Posterior cingulate gyrus (tissue), 11 donors: ENCODE measurements at regions not wholly inside any gene's neighbourhood (a gene's known extent, or its start where the extent isn't known, plus 50 kb on each side); places are given as distances from the start of the nearest gene placed in this dataset.
"Not testable (repeated sequence)": the region's sequence is repeated elsewhere in the genome, so short reads cannot be mapped to it uniquely, and the experiment has no call there.

Experiments
- DNase-seq, 10 donors: peaks; one replicate each; pipeline versions ENCODE4 v3.0.0 to v3.0.0-alpha.2; 2020 to 2021; ENCODE audit warnings: mixed read lengths in 3 of 10
- intact Hi-C: fragments of 100-400 bp; cut with DNase I; formaldehyde crosslinking; loops from one replicate; pipeline ENCODE4 v1.15.1; 2023

DNA sequence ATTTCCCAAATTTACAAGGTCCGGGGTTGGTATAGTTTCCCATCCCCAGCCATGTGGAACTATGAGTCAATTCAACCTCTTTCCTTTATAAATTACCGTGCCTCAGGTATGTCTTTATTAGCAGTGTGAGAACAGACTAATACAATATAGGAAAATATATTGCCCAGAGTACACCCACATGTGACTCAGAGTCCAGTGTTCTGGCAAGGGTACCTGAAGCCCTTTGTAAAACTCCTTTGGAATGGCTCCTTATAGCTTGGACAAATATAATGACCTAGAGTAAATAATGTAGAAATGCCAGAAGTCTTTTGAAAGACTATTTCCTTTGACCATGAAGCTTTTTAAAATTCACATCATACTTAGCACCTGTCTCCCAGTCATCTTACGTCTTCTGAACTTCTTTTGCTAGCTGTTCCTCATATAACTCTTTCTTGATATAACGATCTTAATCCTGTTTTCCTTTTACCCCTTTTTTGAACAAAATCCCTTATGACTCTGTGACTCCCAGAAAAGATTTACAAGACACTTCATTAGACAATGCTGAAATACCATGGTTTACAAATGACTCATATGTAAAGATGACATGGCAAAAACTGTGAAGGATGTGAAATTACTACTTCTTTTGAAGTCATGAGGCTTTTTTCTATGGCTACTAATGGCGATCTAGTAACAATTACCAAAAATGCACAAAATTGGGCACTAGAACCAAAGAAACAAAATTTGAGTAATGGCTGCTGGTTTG lies 408.9 kb downstream of the NAP1L3 start:
- DNase-seq = no peak
- intact Hi-C loops = no loop called here

DNA sequence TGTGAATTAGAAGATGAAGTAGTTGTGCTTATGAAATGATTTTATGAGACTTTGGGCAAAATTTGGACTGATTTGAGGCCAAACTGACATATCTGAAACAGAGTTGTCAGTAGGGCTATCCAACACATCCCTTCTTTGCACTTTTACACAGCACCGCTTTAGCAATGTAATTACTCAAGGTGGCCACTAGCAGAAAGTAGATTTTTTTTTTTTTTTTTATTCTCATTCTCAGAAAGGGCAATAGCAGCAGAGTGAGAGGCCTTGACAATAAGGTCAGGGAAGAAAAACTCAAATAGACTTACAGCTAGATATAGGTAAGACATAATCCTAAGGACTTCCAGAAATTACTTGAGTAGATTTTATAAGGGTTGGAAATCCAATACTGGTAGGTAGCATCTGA lies 414.3 kb downstream of the NAP1L3 start:
- DNase-seq = no peak
- intact Hi-C loops = no loop called here

DNA sequence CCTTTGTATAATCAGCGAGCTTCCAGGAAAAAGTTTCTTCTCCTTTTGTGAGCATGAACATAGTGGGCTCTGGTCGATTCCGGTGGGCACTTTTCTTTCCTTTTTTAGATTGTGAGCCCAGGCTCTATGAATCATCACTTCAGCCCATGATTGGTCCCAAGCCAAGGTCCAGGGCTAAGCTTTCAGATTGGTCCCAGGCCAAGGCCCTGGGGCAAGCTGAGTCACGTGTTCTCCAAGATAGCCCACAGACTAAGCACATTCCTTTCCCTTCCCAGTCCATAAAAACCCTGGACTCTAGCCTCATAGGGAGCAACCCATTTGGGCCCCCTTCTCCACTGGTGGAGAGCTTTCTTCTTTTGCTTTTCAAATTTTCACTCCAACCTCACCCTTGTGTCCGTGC lies 430.5 kb downstream of the NAP1L3 start:
- intact Hi-C loops = no loop called here
- DNase-seq = peak in 1 of 10 donors; percentile 57

DNA sequence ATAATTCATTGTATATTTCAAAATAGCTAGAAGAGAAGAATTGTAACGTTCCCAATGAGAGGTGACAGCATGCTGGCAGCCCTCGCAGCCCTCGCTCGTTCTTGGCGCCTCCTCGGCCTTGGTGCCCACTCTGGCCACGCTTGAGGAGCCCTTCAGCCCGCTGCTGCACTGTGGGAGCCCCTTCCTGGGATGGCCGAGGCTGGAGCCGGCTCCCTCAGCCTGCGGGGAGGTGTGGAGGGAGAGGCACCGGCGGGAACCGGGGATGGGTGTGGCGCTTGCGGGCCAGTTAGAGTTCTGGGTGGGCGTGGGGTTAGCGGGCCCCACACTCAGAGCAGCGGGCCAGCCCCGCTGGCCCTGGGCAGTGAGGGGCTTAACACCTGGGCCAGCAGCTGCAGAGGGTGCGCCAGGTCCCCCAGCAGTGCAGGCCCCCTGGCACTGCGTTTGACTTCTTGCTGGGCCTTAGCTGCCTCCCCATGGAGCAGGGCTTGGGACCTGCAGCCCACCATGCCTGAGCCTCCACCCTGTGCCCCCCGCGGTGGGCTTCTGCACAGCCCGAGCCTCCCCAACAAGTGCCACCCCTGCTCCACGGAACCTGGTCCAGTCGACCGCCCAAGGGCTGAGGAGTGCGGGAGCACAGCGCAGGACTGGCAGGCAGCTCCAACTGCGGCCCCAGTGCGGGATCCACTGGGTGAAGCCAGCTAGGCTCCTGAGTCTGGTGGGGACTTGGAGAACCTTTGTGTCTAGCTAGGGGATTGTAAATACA lies 437.7 kb downstream of the NAP1L3 start:
- intact Hi-C loops = not testable (repeated sequence)
- peak in 3 of 10 donors; percentile 66 to 85 (median 79) for DNase-seq

DNA sequence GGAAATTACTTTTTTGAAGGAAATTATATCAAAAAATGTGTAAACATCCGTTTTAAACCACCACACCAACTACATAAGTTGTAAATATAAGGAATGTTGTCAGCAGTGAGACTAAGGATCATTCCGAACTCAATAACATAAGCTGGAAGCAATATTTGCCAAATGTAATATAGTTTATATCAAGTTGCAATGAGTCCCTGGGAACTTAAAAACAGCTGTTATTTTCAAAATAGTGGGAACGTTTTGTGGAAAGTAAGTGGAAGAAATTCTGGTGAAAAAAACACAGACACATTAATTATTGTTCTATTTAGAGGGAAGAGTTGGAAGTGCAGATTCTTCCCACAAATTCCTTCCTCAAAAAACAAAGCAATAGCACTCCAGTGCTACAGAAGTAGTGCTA lies 444.3 kb downstream of the NAP1L3 start:
- intact Hi-C loops = no loop called here
- no peak for DNase-seq
